ENCODE measurements at regions not wholly inside any gene's neighbourhood (a gene's known extent, or its start where the extent isn't known, plus 50 kb on each side); places are given as distances from the start of the nearest gene placed in this dataset.

DNA sequence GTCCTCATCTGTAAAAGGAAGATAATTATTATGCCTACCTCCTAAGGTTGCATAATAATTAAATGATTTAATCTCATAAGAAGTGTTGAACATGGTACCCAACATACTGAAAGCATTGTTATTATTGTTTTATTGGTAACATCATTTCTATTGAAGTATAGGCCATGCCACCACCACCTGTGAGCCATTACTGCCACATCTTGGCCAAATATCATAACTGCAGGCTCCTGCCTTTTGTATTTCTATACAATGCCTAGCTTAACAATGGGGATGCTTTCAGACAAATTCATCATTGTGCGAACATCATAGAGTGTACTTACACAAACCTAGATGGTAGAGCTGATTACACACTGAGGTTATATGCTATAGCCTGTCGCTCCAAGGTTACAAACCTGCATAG, 61.1 kb upstream of the NPSR1 start:
- TF ChIP-seq, protein P1, sequence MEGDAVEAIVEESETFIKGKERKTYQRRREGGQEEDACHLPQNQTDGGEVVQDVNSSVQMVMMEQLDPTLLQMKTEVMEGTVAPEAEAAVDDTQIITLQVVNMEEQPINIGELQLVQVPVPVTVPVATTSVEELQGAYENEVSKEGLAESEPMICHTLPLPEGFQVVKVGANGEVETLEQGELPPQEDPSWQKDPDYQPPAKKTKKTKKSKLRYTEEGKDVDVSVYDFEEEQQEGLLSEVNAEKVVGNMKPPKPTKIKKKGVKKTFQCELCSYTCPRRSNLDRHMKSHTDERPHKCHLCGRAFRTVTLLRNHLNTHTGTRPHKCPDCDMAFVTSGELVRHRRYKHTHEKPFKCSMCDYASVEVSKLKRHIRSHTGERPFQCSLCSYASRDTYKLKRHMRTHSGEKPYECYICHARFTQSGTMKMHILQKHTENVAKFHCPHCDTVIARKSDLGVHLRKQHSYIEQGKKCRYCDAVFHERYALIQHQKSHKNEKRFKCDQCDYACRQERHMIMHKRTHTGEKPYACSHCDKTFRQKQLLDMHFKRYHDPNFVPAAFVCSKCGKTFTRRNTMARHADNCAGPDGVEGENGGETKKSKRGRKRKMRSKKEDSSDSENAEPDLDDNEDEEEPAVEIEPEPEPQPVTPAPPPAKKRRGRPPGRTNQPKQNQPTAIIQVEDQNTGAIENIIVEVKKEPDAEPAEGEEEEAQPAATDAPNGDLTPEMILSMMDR (IDR thresholded peaks at IDR 0.05) = no peak
- TF ChIP-seq POLR2AphosphoS5 (IDR thresholded peaks at IDR 0.05) (no peak), POLR2A (IDR thresholded peaks at IDR 0.05) (no peak)

Measured in prostate gland (tissue), 2 donors.